ENCODE measurements at regions not wholly inside any gene's neighbourhood (a gene's known extent, or its start where the extent isn't known, plus 50 kb on each side); places are given as distances from the start of the nearest gene placed in this dataset.

DNA sequence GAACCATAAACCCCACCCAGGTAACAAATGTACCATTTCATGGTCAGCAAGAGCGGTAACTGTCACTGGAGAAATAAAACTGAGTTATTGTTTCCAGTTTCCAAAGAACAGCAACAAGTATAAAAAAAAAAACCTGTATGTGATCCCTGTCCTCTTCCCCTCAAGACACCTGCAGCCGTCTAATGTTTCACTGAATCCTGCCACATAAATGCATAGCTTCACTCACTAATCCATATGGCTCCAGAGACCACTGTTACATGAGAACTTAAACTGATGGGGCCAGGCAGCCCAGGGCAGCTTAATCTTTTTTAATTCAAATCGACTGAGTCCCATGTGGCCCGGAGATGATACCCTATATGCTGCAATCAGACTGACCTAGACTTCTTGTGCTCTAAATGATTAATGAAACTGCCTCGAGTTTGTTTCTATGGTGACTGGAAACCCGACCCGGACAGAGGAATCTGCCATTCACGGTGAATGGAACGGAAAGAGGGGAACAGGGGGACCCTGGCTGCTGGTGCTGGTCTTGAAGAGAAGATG, 60.9 kb upstream of the SIX2 start:
- TF ChIP-seq POLR2A (IDR thresholded peaks at IDR 0.05; ENCODE audit: low read length) (no peak), EHMT2 (IDR thresholded peaks at IDR 0.05; ENCODE audit: low read depth) (no peak), BHLHE40 (IDR thresholded peaks at IDR 0.05; ENCODE audit: low read depth, low read length) (no peak), MYC (IDR thresholded peaks at IDR 0.05; ENCODE audit: borderline replicate concordance, low read length) (no peak), GATA3 (IDR thresholded peaks at IDR 0.05; ENCODE audit: borderline replicate concordance) (no peak), HDAC2 (IDR thresholded peaks at IDR 0.05) (no peak), PHF8 (IDR thresholded peaks at IDR 0.05; ENCODE audit: borderline replicate concordance, low read depth) (no peak)
- TF ChIP-seq, protein P1, sequence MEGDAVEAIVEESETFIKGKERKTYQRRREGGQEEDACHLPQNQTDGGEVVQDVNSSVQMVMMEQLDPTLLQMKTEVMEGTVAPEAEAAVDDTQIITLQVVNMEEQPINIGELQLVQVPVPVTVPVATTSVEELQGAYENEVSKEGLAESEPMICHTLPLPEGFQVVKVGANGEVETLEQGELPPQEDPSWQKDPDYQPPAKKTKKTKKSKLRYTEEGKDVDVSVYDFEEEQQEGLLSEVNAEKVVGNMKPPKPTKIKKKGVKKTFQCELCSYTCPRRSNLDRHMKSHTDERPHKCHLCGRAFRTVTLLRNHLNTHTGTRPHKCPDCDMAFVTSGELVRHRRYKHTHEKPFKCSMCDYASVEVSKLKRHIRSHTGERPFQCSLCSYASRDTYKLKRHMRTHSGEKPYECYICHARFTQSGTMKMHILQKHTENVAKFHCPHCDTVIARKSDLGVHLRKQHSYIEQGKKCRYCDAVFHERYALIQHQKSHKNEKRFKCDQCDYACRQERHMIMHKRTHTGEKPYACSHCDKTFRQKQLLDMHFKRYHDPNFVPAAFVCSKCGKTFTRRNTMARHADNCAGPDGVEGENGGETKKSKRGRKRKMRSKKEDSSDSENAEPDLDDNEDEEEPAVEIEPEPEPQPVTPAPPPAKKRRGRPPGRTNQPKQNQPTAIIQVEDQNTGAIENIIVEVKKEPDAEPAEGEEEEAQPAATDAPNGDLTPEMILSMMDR (IDR thresholded peaks at IDR 0.05): no peak
- TF ChIP-seq, protein P2, sequence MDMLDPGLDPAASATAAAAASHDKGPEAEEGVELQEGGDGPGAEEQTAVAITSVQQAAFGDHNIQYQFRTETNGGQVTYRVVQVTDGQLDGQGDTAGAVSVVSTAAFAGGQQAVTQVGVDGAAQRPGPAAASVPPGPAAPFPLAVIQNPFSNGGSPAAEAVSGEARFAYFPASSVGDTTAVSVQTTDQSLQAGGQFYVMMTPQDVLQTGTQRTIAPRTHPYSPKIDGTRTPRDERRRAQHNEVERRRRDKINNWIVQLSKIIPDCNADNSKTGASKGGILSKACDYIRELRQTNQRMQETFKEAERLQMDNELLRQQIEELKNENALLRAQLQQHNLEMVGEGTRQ (IDR thresholded peaks at IDR 0.05): no peak
- TF ChIP-seq, protein P3, sequence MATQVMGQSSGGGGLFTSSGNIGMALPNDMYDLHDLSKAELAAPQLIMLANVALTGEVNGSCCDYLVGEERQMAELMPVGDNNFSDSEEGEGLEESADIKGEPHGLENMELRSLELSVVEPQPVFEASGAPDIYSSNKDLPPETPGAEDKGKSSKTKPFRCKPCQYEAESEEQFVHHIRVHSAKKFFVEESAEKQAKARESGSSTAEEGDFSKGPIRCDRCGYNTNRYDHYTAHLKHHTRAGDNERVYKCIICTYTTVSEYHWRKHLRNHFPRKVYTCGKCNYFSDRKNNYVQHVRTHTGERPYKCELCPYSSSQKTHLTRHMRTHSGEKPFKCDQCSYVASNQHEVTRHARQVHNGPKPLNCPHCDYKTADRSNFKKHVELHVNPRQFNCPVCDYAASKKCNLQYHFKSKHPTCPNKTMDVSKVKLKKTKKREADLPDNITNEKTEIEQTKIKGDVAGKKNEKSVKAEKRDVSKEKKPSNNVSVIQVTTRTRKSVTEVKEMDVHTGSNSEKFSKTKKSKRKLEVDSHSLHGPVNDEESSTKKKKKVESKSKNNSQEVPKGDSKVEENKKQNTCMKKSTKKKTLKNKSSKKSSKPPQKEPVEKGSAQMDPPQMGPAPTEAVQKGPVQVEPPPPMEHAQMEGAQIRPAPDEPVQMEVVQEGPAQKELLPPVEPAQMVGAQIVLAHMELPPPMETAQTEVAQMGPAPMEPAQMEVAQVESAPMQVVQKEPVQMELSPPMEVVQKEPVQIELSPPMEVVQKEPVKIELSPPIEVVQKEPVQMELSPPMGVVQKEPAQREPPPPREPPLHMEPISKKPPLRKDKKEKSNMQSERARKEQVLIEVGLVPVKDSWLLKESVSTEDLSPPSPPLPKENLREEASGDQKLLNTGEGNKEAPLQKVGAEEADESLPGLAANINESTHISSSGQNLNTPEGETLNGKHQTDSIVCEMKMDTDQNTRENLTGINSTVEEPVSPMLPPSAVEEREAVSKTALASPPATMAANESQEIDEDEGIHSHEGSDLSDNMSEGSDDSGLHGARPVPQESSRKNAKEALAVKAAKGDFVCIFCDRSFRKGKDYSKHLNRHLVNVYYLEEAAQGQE (IDR thresholded peaks at IDR 0.05): no peak

Measured in A549 (cell line).